ENCODE measurements at regions not wholly inside any gene's neighbourhood (a gene's known extent, or its start where the extent isn't known, plus 50 kb on each side); places are given as distances from the start of the nearest gene placed in this dataset.
"Not testable (repeated sequence)": the region's sequence is repeated elsewhere in the genome, so short reads cannot be mapped to it uniquely, and the experiment has no call there.

DNA sequence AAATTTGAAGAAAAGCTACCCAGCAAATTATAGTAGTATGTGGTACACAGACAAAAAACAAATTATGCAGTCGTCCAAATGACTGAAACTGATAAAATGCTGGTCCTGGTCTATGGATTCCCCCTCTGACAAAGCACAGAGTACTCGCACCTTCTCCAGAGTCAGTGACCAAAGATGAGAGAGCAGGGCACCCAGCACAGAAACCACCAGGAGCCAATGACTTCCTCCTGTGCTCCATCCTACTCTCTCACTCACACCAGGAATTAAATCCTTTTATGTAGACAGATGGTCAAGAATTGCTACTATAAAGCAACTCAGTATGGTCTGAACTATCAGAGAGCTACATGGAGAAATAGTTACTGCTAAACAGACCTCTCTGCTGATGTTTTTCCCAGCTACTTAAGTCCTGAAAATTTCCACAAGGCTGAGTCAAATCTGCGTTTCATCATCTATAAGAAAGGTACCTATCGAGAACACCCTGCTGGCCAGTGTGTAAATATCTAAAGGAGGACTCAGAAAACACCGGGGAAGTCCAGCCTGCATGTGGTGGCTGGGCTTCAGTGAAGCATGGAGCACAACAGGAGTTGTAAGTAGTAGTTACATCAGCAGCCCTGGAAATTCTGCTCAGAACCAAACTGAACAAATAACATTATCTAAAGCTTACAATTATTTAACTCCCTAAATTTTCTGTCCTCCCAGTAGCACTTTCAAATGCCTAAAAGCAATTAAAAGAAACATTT is 84.5 kb upstream of the FBXO28 start:
- DNase-seq (ENCODE audit: low read depth in 1 of 2, low spot score in 1 of 2), result not testable (repeated sequence)

DNA sequence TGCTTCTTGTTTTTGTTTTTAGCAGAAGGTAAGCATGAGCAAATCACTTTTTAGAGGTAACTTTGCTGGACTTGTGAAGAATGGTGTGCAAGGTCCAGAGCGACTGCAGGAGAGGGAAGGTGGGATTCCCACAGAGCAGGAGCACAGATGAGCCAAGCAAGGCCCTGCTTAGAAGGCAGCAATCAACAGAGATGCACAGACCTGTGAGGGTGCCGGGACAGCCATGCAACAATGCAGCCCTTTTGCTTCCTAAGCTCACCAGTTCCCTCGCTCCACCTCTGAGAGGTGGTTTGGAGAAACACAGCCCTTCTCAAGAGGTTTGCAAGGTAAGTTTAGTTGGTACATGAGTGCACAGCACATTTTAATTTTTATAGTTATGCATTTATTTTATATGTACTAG is 85.1 kb upstream of the FBXO28 start:
- not testable (repeated sequence) for DNase-seq (ENCODE audit: low read depth in 1 of 2, low spot score in 1 of 2)

DNA sequence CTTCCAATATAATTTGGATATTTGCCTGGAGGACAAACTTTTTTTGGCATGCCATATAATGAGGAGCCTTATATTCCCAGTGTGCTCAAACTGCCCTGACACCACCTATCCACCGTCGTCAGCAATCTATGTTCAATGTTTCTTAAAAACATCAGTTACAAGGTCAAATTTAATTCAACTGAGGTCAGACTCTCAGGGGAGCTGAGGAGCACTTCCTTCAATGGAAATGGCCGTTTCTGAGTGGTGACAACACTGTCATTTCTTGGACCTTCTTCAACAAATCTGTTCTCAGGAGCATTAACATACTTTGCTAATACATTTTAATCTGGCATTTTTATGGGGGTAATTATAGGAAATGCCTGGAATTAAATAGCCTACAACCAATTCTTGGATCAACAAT is 90.8 kb upstream of the FBXO28 start:
- not testable (repeated sequence) for DNase-seq (ENCODE audit: low read depth in 1 of 2, low spot score in 1 of 2)

DNA sequence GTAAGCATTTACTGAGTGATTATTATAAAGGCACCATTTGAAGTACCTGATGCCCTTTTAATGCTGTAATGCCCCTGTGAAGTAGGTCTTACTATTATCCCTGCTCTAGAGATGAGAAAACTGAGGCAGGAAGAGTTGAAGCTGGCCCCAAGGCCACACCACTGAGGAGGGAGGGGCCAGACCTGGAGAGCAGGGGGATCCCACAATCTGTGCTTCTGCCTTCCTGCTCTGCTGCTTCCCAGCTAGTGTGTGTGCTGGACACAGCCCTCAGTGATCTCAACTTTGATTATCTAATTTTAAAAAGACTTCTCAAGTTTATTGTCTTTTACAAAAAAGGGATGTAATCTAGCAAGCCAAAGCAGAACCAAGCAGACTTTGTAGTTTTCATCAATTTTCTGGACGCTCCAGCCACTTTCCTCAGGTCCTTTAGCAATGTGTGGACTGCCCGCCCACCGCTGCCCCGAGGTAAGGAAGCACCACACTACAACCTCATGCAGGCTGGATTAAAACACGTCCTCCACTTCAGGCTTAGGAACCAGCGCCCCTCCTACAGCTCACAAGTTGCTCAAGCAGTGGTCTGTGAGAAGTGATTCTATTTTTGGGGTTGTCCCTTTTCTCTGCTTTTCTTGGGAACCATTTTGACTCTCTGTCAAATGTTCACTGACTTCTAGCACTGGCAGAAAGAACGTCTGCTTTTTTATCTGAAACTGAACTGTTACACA is 91.5 kb upstream of the FBXO28 start:
- DNase-seq (ENCODE audit: low read depth in 1 of 2, low spot score in 1 of 2), result not testable (repeated sequence)

DNA sequence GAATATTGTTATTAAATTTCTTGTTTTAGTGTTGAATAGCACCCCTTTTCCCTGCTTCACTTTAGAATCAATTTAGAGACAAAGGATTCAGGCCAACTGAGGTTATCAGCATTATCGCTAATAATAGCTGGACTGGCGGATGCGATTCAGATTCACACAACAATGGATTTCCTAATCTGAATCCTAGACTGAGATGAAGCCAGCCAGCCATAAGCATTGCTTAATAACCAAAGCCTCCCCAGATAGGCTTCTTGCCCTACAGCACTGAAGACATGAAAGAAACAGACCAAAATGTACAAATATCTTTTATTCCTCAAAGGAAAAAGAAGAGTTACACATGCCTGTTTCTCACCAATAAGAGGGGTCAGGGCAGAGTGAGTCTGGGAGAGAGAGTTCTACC is 94.0 kb upstream of the FBXO28 start:
- DNase-seq (ENCODE audit: low read depth in 1 of 2, low spot score in 1 of 2), result not testable (repeated sequence)

DNA sequence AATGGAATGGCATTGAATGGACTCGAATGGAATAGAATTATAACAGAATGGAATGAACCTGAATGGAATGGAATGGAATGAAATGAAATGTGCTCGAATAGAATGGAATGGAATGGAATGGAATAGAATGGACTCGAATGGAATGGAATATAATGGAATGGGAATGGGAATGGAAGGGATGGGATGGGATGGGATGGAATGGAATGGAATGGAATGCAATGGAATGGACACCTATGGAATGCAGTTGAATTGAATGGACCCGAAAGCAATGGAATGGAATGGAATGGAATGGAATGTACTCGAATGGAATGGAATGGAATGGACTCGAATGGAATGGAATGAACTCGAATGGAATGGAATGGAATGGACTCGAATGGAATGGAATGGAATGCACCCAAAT is 98.1 kb upstream of the FBXO28 start:
- DNase-seq (ENCODE audit: low read depth in 1 of 2, low spot score in 1 of 2), result not testable (repeated sequence)

DNA sequence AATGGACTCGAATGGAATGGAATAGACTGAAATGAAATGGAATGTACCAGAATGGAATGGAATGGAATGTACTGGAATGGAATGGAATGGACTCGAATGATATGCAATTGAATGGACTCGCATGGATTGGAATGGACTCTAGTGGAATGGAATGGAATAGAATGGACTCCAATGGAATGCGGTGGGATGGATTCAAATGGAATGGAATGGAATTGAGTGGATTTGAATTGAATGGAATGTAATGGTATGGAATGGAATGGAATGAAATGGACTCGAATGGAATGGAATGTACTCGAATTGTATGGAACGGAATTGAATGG is 99.6 kb upstream of the FBXO28 start:
- DNase-seq (ENCODE audit: low read depth in 1 of 2, low spot score in 1 of 2), result no peak

DNA sequence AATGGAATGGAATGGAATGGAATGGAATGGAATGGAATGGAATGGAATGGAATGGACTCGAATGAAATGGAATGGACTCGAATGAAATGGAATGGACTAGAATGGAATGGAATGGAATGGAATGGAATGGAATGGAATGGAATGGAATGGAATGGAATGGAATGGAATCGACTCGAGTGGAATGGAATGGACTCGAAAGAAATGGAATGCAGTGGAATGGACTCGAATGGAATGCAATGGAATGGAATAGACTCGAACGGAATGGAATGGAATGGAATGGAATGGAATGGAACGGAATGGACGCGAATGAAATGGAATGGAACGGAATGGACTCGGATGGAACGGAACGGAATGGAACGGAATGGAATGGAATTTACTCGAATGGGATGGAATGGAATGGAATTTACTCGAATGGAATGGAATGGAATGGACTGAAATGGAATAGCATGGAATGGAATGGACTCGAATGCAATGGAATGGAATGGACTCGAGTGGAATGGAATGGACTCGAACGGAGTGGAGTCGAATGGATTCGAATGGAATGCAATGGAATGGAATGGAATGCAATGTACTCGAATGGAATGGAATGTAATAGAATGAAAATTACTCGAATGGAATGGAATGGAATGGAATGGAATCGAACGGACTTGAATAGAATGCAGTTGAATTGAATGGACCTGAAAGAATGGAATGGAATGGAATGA is 100.1 kb upstream of the FBXO28 start:
- not testable (repeated sequence) for DNase-seq (ENCODE audit: low read depth in 1 of 2, low spot score in 1 of 2)

DNA sequence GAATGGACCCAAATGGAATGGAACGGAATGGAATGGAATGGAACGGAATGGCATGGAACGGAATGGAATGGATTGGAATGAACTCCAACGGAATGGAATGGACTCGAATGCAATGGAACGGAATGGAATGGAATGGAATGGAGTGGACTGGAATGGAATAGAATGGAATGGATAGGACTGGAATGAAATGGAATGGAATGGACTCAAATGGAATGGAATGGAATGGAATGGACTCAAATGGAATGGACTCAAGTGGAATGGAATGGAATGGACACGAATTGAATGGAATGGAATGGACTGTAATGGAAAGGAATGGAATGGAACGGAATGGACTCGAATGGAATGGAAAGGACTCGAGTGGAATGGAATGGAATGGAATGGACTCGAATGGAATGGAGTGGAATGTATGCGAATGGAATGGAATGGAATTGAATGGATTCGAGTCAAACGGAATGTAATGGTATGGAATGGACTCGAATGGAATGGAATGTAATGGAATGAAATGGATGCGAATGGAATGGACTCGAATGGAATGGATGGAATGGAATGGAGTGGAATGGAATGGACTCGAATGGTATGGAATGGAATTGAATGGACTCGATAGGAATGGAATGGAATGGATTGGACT is 101.0 kb upstream of the FBXO28 start:
- not testable (repeated sequence) for DNase-seq (ENCODE audit: low read depth in 1 of 2, low spot score in 1 of 2)

DNA sequence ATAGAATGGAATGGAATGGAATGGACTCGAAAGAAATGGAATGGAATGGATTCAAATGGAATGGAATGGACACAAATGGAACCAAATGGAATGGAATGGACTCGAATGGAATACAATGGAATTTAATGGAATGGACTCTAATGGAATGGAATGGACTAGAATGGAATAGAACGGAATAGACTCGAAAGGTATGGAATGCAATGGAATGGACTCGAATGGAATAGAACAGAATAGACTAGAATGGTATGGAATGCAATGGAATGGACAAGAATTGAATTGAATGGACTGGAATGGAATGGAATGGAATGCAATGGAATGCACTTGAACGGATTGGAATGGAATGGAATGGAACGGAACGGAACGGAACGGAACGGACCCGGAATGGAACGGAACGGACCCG is 101.7 kb upstream of the FBXO28 start:
- not testable (repeated sequence) for DNase-seq (ENCODE audit: low read depth in 1 of 2, low spot score in 1 of 2)

DNA sequence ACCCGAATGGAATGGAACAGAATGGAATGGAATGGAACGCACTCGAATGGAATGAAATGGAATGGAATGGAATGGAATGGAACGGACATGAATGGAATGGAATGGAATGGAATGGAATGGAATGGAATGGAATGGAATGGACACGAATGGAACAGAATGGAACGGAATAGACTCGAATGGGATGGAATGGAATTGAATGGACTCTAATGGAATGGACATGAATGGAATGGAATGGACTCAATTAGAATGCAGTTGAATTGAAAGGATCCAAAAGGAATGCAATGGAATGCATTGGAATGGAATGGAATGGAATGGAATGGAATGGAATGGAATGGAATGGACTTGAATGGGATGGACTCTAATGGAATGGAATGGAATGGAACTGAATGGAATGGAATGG is 102.2 kb upstream of the FBXO28 start:
- DNase-seq (ENCODE audit: low read depth in 1 of 2, low spot score in 1 of 2), result not testable (repeated sequence)

DNA sequence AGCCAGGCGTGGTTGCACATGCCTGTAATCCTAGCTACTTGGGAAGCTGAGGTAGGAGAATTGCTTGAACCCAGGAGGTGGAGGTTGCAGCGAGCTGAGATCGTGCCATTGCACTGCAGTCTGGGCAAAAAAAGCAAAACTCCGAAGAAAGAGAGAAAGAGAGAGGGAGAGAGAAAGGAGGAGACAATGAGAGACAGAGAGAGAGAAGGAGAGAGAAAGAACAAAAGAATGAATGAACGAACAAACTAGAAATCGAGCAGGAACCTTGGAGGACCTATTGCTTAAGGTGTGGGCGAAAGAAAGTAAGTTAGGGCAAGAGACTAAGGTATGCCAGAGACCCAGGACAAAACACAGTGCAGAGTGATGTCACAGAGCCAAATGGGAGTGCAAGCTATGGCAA is 102.8 kb upstream of the FBXO28 start:
- not testable (repeated sequence) for DNase-seq (ENCODE audit: low read depth in 1 of 2, low spot score in 1 of 2)

DNA sequence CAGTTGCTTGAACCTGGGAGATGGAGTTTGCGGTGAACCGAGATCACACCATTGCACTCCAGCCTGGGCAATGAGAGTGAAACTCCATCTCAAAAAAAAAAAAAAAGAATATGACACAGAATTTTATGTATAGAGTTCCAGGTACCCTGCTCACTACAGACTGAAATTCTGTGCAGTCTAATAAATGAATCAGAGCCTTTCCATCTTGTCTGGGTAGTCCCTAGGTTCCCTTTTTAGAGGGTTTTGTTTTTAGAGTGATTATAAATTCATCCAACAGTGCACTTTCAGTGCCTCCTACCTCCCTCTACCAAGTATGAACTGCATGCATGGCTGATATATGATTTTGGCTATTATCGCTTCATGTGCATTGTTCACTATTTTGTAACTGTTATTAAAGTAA is 107.9 kb upstream of the FBXO28 start:
- DNase-seq (ENCODE audit: low read depth in 1 of 2, low spot score in 1 of 2), result not testable (repeated sequence)

DNA sequence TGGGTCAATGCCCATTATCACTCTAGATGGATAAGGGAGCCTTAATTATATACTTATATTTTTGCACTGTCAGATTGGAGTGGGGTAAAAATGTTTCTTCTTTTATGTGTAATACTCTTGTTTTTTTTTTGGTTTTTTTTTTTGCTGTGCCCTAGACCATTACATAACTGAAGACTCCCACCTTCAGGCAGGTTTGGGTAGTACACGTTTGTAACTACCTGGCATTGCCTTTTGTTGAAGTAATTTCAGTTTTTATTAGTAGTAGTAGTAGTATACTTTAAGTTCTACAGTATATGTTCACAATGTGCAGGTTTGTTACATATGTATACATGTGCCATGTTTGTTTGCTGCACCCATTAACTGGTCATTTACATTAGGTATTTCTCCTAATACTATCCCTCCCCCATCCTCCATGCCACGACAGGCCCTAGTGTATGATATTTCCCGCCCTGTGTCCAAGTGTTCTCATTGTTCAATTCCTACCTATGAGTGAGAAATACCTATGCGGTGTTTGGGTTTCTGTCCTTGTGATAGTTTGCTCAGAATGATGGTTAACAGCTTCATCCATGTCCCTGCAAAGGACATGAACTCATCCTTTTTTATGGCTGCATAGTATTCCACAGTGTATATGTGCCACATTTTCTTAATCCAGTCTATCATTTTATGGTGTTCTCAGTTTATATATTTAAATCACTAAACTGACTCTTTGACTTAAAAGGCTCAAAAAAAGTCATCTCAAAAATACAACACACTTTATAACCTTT is 109.2 kb upstream of the FBXO28 start:
- peak in 1 of 2 donors; percentile 12 for DNase-seq (ENCODE audit: low read depth in 1 of 2, low spot score in 1 of 2)

DNA sequence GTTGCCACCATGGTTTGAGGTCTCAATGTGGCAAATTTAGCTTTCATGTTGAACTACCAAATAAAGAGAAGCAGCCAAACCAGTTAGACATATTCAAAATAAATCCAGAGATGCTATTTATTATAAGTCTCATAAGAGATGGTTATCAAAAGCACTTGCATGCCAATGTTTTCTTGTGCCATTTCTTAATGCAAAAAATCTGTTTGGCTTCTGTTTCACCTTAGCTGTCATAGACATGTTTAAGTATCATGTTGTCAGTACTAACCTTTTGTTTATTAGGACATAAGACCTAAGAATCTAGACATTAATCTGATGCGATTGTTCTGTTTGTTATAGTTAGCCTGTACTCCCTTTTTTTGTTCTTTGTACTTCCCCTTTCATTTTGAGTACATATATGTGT is 110.0 kb upstream of the FBXO28 start:
- not testable (repeated sequence) for DNase-seq (ENCODE audit: low read depth in 1 of 2, low spot score in 1 of 2)

DNA sequence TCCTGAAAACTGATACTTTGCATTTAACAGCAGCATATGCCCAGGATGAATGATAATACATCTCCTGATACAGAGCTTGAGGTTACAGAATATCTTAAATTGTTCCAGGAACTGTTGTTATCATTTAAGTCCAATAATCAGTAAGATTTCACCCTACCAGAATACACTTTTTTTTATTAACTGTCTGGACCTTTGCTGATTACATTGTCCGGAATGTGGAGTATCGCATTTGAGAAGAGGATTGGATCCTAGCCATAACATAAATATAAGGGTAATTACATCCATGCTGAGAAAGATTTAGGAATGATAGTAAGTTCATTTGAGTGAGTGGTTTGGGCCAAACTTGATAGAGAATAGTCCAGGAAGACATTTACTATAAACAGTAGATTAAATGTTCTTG is 112.2 kb upstream of the FBXO28 start:
- DNase-seq (ENCODE audit: low read depth in 1 of 2, low spot score in 1 of 2), result not testable (repeated sequence)

DNA sequence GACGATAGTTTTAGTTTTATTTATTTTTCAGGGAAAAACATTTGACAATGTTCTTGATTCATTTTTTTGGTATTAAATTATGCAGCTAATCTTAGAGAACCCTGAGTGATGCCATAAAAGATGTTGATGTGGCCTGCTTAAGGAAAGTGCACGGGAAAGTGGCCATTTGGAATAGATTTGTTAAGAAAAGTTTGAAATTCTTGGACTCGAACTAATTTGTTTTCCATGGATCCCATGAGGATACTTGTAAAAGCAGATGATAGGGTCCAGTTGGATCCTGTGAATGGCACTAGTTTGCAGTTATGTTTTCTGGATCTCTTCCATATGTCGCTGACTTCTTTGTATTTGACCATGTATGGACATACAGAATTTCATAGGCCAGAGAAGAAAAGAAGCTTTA is 114.2 kb upstream of the FBXO28 start:
- not testable (repeated sequence) for DNase-seq (ENCODE audit: low read depth in 1 of 2, low spot score in 1 of 2)

DNA sequence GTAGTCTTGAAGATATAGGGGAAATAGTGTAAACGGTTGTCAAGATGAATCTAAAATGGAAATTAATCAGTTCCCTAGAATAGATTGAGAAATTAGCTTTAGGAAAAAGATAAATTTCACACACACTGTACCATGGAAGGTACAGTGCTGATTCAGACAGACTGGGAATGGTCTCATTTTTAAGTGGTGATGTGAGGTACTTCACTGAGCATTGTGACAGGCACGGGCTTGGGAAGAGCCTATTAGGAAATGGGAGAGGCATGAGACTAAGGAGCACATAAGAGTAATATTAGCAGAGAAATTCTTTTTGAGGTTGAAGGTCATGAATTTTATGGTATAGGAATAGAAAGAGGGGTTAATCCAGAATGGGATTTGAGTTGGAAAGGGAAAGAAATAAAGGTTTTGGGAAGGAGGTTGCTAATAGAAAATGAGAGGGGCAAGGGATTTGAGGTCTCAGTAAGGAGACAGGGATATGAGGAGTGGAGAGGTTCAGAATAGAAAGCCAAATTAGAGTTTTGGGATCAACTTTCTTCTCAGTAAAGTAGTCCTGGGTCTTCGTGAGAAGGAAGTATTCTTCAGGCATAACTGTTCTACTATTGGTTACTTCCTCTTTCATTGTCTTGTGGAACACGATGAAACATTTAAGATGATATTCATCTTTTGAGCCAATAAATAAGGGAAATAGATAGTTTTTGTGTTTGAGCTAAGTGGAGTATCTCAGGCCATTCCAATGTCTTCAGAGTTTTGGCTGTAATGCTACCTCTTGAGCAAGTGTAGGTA is 115.0 kb upstream of the FBXO28 start:
- not testable (repeated sequence) for DNase-seq (ENCODE audit: low read depth in 1 of 2, low spot score in 1 of 2)

DNA sequence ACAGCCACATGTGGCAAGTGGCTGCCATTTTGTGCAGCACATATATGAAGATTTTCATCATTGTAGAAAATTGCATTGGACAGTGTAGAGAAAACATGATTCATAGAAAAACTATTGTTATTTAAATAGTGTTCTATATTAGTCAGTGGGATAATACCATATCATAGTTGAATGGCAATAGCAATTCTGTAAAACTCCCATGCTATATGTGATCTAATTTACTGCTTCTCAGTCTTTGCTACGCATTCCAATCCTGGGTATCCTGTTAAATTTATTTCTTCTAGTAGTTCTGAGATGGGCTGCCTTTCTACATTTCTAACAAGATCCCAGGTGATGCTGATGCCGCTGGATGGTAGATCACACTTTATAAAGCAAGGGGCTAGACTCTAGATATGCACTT is 117.5 kb upstream of the FBXO28 start:
- not testable (repeated sequence) for DNase-seq (ENCODE audit: low read depth in 1 of 2, low spot score in 1 of 2)

Measured in activated CD4-positive, alpha-beta T cell treated with anti-CD3 and anti-CD28 coated beads, Interleukin-2, amount 50 U/mL, for 24 hours (primary cell).